Raji (cell line): ENCODE measurements at regions not wholly inside any gene's neighbourhood (a gene's known extent, or its start where the extent isn't known, plus 50 kb on each side); places are given as distances from the start of the nearest gene placed in this dataset.

ENCODE experiments used
- POLR2A ChIP-seq: IDR thresholded peaks from 2 replicates; pipeline ENCODE4 v1.6.1; 2011; ENCODE audit warnings: low read depth, low read length, control low read depth; ENCODE audit not compliant: insufficient read depth

DNA sequence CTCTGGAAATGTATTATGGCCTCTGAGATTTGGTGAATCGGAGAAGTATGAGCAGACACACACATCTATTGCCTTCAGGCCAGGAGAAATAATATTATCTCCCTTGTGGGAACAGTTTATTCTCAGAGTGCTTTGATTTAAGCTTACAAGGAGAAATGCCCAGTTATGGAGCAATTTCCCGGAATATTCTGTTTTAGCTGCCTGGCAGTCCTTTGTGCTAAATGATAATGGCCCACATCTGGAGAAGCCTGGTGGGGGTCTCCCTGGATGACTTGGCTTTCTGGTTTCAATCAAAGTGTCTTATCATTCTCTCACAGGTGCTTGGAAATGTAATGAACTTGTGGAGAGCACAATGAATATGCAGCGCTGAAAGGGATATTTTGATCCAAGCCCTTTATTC is 389.6 kb upstream of the USP24 start:
- no peak for TF ChIP-seq POLR2A

DNA sequence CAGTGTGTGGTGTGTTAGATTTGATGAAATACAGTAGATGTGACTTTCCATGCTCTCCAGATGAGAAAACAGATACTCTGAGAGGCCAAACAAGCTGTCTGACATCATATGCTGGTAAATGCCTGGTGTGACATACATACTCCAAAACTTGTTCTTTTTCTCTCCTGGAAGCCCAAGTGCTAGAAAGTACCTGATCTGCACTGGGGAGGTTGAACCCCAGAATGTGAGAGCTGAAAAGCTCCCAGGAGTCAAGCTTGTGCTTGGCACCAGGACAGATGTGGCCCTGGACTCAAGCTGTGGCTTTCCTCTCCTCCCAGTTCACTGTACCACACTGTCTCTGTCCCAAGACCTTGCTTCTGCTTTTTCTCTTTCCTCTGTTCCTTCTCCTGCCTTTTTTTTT is 389.0 kb upstream of the USP24 start:
- no peak for TF ChIP-seq POLR2A

DNA sequence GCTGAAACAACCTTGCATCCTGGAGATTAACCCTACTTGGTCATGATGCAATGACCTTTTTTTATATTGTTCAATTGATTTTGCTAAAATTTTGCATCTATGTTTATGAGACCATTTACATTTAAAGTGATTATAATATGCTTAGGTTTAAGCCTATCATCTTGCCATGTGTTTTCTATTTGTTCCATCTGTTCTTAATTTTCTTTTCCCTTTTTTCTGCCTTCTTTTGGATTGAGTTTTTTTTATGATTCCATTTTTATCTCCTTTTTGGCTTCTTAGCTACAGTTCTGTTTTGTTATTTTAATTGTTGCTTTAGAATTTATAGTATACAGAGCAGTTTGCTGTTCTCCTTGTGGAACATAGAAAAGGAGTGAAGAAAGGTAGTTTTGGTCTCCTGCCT is 385.1 kb upstream of the USP24 start:
- no peak for TF ChIP-seq POLR2A

- no peak for TF ChIP-seq POLR2A
Observed at GRCh38 chr1:55597910-55598309, 382.7 kb upstream of the USP24 start.

DNA sequence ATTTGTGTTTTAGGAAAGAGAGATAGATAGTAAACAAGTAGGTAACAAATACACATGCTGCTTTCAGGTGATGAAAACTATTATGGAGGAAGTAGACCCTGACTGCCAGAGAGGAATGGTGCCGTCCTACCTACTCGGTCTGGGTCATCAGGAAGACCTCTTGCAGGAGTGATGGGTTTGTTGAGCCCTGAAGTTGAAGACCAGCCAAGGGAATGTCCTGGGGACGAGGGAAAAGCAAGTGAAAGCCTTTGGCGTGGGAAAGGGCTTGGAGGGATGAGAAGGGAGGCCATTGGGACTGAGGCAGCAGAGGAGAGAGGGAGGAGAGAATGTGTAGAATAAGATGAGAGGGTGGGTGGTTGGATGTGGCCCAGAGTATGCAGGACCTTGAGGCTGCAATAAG is 379.5 kb upstream of the USP24 start:
- no peak for TF ChIP-seq POLR2A

- TF ChIP-seq POLR2A: no peak
Observed at GRCh38 chr1:55593298-55593697, 378.1 kb upstream of the USP24 start.

DNA sequence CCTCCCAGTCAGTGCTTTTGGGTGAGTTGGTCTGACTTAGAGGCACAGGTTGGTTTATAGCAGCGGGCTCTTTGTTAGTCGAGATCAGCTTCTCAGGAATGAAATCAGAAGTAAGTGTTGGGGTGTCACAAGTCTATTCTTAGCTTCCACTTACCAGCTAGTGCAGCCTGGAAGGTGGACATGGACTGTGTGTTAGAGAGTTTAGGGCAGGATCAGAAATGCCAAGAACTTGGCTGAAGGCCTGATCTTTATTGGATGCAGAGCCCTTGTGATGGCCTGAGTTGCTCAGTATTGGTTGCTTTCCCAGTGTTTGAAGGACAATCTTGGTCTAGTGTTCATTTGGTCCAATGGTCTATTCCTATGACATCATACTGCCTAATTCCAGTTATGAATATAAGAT is 377.0 kb upstream of the USP24 start:
- TF ChIP-seq POLR2A: no peak

DNA sequence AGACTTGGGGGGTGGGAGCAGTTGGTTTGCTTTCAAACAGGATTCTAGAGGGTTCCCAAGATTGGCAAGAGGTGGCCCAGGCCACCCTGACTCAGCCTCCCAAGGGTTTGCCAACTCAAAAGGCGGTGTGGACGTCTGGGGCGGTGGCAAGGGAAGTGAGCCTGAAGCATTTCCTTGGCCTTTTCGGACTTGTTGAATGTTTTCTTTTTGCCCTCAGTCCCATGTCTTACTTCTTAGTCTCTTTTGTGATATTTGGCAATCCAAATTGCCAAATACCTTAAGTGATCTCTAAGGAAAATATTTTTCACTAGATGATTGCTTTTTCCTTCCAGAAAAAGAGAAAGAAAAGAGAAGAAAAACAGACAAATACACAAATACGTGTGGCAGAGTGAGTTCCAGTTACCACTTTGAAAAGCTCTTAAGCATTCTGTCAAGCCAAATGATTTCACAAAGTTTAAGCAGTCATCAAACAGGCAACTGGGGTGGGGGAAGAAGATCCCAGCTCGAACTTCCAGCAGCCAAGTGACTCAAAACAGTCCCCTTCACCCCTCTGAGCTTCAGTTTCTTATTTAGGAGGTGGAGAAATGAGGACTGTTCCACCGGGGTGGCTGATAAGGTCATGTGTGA is 374.6 kb upstream of the USP24 start:
- TF ChIP-seq POLR2A: no peak

DNA sequence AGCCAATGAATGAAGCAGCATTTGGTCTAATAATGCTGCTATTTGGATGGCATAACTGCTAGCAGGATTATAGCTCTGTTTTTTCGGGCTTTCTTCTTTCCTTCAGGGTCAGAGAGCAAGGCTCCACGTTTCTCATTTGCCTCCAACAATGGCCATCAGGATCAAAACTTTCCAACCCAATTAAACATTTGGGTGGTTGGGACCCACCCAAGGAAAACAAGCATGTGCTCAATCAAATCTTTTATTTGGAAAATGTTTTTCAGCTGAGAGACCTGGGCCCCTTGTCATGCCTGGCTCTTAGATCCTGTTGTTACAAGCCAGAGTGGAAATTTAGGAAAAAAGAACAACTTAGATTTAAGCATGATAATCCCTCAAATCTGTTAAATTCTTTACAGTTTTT is 373.1 kb upstream of the USP24 start:
- no peak for TF ChIP-seq POLR2A

- no peak for TF ChIP-seq POLR2A
Observed at GRCh38 chr1:55586771-55587170, 371.6 kb upstream of the USP24 start.

DNA sequence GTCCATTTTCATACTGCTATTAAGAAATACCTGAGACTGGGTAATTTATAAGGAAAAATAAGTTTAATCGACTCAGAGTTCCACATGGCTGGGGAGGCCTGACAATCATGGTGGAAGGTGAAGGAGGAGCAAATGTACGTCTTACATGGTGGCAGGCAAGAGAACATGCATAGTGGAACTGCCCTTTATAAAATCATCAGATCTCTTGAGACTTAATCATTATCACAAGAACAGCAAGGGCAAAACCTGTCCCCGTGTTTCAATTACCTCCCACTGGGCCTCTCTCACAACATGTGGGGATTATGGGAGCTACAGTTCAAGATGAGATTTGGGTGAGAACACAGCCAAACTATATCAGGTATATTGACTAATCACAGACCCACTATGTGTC is 370.2 kb upstream of the USP24 start:
- no peak for TF ChIP-seq POLR2A

GRCh38 chr1:55584526-55585401 is 369.6 kb upstream of the USP24 start:
- no peak for TF ChIP-seq POLR2A

- no peak for TF ChIP-seq POLR2A
Observed at GRCh38 chr1:55582084-55582483, 366.9 kb upstream of the USP24 start.

GRCh38 chr1:55580845-55581332 is 365.7 kb upstream of the USP24 start:
- no peak for TF ChIP-seq POLR2A

DNA sequence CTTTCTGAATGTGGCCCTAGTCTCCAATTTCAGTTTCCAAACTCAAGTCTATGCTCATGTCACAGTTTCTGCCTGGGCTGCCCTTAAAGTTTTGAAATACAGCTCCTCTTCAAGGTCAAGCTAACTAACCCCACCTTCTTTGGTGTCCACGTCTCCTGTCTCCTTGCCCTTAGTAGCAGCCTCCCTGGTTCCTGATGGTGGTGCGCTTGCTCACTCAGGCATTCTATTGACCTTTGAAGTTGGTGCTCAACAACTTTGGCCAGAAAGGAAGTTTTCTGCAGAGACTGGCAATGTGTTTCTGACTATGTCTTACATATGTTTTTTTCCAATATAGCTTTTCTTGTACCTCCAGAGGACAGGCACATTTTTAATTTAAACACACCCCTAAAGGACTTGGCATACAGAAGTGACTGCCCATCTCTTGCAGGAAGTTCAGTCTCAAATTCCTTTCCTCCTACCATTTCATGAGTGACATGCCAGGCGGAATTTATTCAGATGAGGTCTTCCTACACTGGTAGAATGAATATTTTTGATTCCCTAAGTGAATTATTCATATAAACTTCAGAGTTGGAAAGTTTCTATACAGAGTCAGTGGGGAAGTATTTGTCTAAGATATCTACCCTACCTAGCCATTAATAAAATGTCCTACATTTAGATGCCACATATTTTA is 364.3 kb upstream of the USP24 start:
- TF ChIP-seq POLR2A: no peak

- no peak for TF ChIP-seq POLR2A
Observed at GRCh38 chr1:55578646-55579045, 363.5 kb upstream of the USP24 start.

GRCh38 chr1:55575571-55576279 is 360.6 kb upstream of the USP24 start:
- TF ChIP-seq POLR2A: no peak
